ENCODE measurements at regions not wholly inside any gene's neighbourhood (a gene's known extent, or its start where the extent isn't known, plus 50 kb on each side); places are given as distances from the start of the nearest gene placed in this dataset.

GRCh38 chr2:174668075-174668474 is 70.5 kb upstream of the WIPF1 start:
- no peak for DNase-seq (ENCODE audit: low read depth in 2 of 2)

- no peak for DNase-seq (ENCODE audit: low read depth in 2 of 2)
These were observed 69.8 kb upstream of the WIPF1 start for GRCh38 chr2:174667250-174667860.

- DNase-seq (ENCODE audit: low read depth in 2 of 2) = no peak
These were observed 69.2 kb upstream of the WIPF1 start for GRCh38 chr2:174666845-174667244.

- no peak for DNase-seq (ENCODE audit: low read depth in 2 of 2)
These were observed 68.7 kb upstream of the WIPF1 start for GRCh38 chr2:174666312-174666711.

GRCh38 chr2:174664084-174664759 is 66.6 kb upstream of the WIPF1 start:
- DNase-seq (ENCODE audit: low read depth in 2 of 2) = no peak

GRCh38 chr2:174663550-174663949 is 65.9 kb upstream of the WIPF1 start:
- DNase-seq (ENCODE audit: low read depth in 2 of 2) = no peak

- no peak for DNase-seq (ENCODE audit: low read depth in 2 of 2)
These were observed 65.3 kb upstream of the WIPF1 start for GRCh38 chr2:174662859-174663258.

GRCh38 chr2:174662459-174662858 is 64.9 kb upstream of the WIPF1 start:
- no peak for DNase-seq (ENCODE audit: low read depth in 2 of 2)

GRCh38 chr2:174660984-174661675 is 63.5 kb upstream of the WIPF1 start:
- no peak for DNase-seq (ENCODE audit: low read depth in 2 of 2)

- no peak for DNase-seq (ENCODE audit: low read depth in 2 of 2)
These were observed 61.7 kb upstream of the WIPF1 start for GRCh38 chr2:174659069-174659900.

GRCh38 chr2:174656676-174657176 is 59.1 kb upstream of the WIPF1 start:
- DNase-seq (ENCODE audit: low read depth in 2 of 2) = no peak

- DNase-seq (ENCODE audit: low read depth in 2 of 2) = no peak
These were observed 58.4 kb upstream of the WIPF1 start for GRCh38 chr2:174656035-174656434.

GRCh38 chr2:174654419-174654941 is 56.9 kb upstream of the WIPF1 start:
- DNase-seq (ENCODE audit: low read depth in 2 of 2) = no peak

- DNase-seq (ENCODE audit: low read depth in 2 of 2) = no peak
These were observed 51.3 kb upstream of the WIPF1 start for GRCh38 chr2:174648896-174649295.

All from stimulated activated CD8-positive, alpha-beta memory T cell treated with anti-CD3 and anti-CD28 coated beads, Interleukin-7, amount 100 ng/mL, for 1 hour (primary cell).